Upper lobe of left lung (tissue), 6 donors: ENCODE measurements at regions not wholly inside any gene's neighbourhood (a gene's known extent, or its start where the extent isn't known, plus 50 kb on each side); places are given as distances from the start of the nearest gene placed in this dataset.

Experiments used
- ATAC-seq, 2 donors: fragments of 200-7000 bp; cut with Tn5 transposase; one replicate each; pipeline ENCODE4 v1.9.1; 2022; ENCODE audit warnings: mild to moderate bottlenecking in 2 of 2, moderate library complexity in 2 of 2; ENCODE audit not compliant: low FRiP score in 2 of 2
- DNase-seq, 2 donors: peaks; one replicate each; pipeline ENCODE4 v3.0.0-alpha.2; 2019 to 2020
- H3K27ac ChIP-seq, 4 donors: fragments of 200-600 bp; sonication (generic); one replicate each; pipeline ENCODE4 v1.5.1; 2016 to 2019
- H3K27me3 ChIP-seq, 4 donors: fragments of 200-600 bp; sonication (generic); one replicate each; pipeline ENCODE4 v1.5.1; 2017 to 2019
- H3K36me3 ChIP-seq, 4 donors: fragments of 200-600 bp; sonication (generic); one replicate each; pipeline ENCODE4 v1.5.1; 2016 to 2019
- H3K4me1 ChIP-seq, 4 donors: fragments of 200-600 bp; sonication (generic); one replicate each; pipeline ENCODE4 v1.5.1; 2018 to 2019
- H3K4me3 ChIP-seq, 4 donors: fragments of 200-600 bp; sonication (generic); one replicate each; pipeline ENCODE4 v1.5.1; 2017 to 2019; ENCODE audit warnings: mild to moderate bottlenecking in 2 of 4, moderate library complexity in 1 of 4
- H3K9me3 ChIP-seq, 4 donors: fragments of 200-600 bp; sonication (generic); one replicate each; pipeline ENCODE4 v1.5.1; 2018 to 2019
- EP300 ChIP-seq, 4 donors: sonication (generic); formaldehyde crosslinking; IDR thresholded peaks; one replicate each; pipeline ENCODE4 v1.5.1; 2017; ENCODE audit warnings: antibody characterized with exemption in 4 of 4, control low read depth in 2 of 4
- POLR2A ChIP-seq, 4 donors: fragments of 450-650 bp; IDR thresholded peaks; one replicate each; pipeline ENCODE4 v1.5.1; 2016 to 2017; ENCODE audit warnings: antibody characterized with exemption in 4 of 4, mild to moderate bottlenecking in 2 of 4
- POLR2AphosphoS5 ChIP-seq, 2 donors: sonication (generic); formaldehyde crosslinking; IDR thresholded peaks; one replicate each; pipeline ENCODE4 v1.5.1; 2017; ENCODE audit warnings: antibody characterized with exemption in 2 of 2
- WGBS, 2 donors: methylation state at CpG; one replicate each; pipeline ENCODE4 v1.1.5; 2017 to 2018; 5-methylcytosine and 5-hydroxymethylcytosine counted together
- TF ChIP-seq, protein P1 (sequence below), 6 experiments: fragments of 450-650 bp in 4 of 6; fragments of 200-600 bp in 2 of 6; sonication (generic) in 2 of 6; IDR thresholded peaks; one replicate each; pipeline ENCODE4 v1.5.1; 2016 to 2019; ENCODE audit warnings: antibody characterized with exemption in 6 of 6
- donor health status: DM: no; HTN: no; CAD: no; lungs with moderate emphysema.
- donor health status: DM: no; HTN: yes; CAD: no; lungs with severe emphysema.

DNA sequence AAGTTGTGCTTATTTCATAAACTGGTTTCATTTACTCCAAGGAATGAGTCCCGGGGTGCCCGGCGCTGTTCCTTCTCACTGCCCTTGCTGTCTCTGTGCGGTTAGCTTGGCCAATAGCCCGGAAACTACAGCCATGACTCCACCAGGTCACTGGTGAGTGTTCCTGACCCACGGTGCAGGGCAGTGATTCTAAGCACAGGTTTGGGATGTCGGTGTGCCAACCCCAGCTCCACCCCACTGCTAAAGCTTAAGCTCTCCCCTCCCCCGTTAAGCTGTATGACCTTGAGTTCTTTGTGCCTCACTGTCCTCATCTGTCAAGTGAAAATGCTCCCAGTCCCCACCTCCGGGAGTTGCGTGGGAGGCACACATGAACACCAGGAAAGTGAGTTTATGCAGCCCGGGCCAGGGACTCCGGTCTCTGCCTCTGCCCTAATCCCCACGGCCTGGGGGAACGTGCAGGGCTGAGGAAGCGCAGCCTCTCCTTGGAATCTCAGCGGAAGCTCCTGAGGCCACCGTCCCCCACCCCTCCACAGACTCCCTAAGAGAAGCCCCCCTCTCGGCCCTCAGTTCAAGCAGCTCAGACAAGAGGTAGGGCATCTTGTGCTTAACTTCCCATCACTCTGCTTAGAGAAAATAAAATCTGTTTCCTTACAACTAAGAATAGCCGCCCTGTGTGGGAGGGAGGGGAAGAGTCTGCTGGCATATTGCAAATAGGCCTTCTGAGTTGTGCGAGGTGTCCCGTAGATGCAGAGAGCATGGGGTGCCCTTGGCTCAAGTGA is 92.0 kb upstream of the RAI14 start:
- ATAC-seq (peak; percentile 23 to 58), DNase-seq (peak in 1 of 2 donors; percentile 33)
- Histone ChIP-seq H3K4me1 (no peaks in the 10 kb centered on the region), H3K9me3 (no peaks in the 10 kb centered on the region), H3K27ac (no peak overlapping the region), H3K27me3 (no peaks in the 10 kb centered on the region), H3K4me3 (no peak overlapping the region), H3K36me3 (no peaks in the 10 kb centered on the region)
- 75 to 84% methylated on average over 11 to 21 of the region's 21 CpGs for WGBS, 2 donors
- TF ChIP-seq, protein P1, sequence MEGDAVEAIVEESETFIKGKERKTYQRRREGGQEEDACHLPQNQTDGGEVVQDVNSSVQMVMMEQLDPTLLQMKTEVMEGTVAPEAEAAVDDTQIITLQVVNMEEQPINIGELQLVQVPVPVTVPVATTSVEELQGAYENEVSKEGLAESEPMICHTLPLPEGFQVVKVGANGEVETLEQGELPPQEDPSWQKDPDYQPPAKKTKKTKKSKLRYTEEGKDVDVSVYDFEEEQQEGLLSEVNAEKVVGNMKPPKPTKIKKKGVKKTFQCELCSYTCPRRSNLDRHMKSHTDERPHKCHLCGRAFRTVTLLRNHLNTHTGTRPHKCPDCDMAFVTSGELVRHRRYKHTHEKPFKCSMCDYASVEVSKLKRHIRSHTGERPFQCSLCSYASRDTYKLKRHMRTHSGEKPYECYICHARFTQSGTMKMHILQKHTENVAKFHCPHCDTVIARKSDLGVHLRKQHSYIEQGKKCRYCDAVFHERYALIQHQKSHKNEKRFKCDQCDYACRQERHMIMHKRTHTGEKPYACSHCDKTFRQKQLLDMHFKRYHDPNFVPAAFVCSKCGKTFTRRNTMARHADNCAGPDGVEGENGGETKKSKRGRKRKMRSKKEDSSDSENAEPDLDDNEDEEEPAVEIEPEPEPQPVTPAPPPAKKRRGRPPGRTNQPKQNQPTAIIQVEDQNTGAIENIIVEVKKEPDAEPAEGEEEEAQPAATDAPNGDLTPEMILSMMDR (IDR thresholded peaks at IDR 0.05), result no peak
- TF ChIP-seq POLR2AphosphoS5 (IDR thresholded peaks at IDR 0.05), result no peak
- no peak for TF ChIP-seq POLR2A (IDR thresholded peaks at IDR 0.05)
- no peak for TF ChIP-seq EP300 (IDR thresholded peaks at IDR 0.05)

DNA sequence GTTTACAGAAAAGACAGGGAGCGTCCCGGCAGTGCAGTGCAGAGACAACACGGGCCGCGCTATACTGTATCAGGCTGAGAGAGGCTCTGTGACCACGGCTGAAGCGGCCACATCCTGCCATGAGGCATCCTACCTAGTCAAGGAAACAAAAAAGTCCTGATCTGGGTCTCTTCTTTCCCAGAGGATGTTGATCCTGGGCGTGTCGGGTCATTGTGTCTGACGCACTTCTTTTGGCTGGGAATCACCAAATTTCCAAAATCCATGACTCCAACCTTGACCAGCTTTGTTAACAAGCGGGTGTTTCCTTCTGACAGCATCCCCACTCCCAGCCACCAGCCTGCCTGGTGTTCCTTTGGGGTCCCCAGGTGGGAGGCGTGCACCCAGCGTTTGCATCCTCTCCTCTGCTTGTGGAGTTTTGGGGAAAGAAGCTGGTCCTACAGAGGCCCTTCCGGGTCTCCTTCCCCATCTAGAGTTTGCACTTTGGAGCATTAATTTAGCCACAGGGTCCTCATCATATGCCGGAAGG is 91.4 kb upstream of the RAI14 start:
- no peak for DNase-seq
- Histone ChIP-seq H3K4me1 (no peaks in the 10 kb centered on the region), H3K4me3 (no peak overlapping the region), H3K27me3 (no peaks in the 10 kb centered on the region), H3K36me3 (no peaks in the 10 kb centered on the region), H3K9me3 (no peaks in the 10 kb centered on the region), H3K27ac (no peak overlapping the region)
- ATAC-seq, result peak; percentile 16 to 69
- TF ChIP-seq, protein P1 (IDR thresholded peaks at IDR 0.05), result no peak
- TF ChIP-seq POLR2AphosphoS5 (IDR thresholded peaks at IDR 0.05), result no peak
- TF ChIP-seq EP300 (IDR thresholded peaks at IDR 0.05), result no peak
- TF ChIP-seq POLR2A (IDR thresholded peaks at IDR 0.05), result no peak
- WGBS, 2 donors, result 78 to 83% methylated on average over 8 to 15 of the region's 15 CpGs

DNA sequence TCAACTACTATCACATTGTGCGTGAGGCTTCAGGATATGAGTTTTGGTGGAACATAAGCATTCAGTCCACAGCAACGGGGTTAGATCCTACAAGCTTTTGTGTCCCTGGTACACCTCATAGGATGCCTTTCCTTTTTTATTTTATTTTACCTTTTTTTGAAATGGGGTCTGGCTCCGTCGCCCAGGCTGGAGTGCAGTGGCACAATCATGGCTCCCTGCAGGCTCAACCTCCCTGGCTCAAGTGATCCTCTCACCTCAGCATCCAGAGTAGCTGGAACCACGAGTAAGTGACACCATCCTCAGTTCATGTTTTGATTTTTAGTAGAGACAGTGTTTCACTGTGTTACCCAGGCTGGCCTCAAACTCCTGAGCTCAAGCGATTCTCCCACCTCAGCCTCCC is 86.0 kb upstream of the RAI14 start:
- Histone ChIP-seq H3K9me3 (no peaks in the 10 kb centered on the region), H3K36me3 (no peaks in the 10 kb centered on the region), H3K4me3 (no peak overlapping the region), H3K27me3 (no peaks in the 10 kb centered on the region), H3K4me1 (no peaks in the 10 kb centered on the region), H3K27ac (no peak overlapping the region)
- ATAC-seq (no peak), DNase-seq (no peak)
- 91 to 93% methylated on average over 6 of the region's 6 CpGs for WGBS, 2 donors
- no peak for TF ChIP-seq POLR2A (IDR thresholded peaks at IDR 0.05)

DNA sequence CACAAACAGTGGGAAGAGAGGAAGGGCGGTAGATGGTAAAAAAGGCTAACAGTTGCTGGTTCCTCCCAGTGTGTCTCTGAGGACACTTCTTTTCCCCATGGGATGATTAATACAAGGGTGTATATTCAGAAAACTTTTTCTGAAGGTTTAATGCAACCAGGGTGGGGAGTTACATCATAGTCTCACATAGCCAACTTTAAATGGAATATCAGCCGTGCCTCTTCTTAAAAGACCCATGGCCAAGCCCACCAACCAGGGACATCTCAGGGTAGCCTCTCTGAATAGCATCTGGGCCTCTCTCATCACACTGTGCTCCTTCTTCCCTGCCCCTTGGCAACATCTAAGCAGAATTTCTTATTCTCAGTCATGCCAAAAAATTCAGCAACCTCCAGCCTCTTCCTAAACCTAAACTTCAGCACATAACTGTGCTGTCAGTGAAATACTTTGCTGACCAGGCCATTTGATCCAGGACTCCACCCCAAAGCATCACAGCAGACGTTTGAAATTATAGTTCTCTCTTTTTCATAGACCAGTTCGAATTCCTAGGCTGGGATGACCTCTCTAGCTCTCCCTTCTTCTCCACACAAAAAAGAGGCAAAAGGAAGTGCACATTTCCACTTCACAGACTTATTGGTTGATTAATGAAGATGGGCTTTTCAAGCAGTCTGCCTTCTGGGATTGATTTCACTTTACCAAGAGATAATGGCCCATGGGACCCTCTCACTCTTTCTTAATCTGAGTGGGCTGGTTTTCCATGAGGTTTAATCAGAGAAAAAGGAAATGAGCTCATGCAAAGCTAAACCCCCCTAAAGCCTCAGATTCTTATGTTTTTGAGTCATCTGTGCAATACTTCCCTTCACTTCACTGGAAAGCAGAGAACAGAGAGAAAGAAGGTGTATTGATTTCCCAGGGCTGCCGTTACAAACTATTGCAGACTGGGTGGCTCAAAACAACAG is 85.1 kb upstream of the RAI14 start:
- TF ChIP-seq POLR2AphosphoS5 (IDR thresholded peaks at IDR 0.05) (no peak), POLR2A (IDR thresholded peaks at IDR 0.05) (no peak), EP300 (IDR thresholded peaks at IDR 0.05) (no peak)
- TF ChIP-seq, protein P1 (IDR thresholded peaks at IDR 0.05), result no peak

DNA sequence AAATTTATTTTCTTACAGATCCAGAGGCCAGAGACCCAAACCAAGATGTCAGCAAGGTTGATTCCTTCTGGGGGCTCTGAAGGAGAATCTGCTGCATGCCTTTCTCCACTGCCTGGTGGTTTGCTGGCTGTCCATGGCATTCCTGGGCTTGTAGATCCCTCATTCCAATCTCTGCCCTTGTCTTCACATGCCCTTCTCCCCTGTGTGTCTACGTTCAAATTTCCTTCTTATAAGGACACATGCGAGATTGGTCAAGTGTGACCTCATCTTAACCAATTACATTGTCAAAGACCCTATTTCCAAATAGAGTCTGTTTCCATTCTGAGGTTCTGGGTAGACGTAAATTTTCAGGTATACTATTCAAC is 84.5 kb upstream of the RAI14 start:
- no peaks in the 10 kb centered on the region for H3K4me1 ChIP-seq
- H3K4me3 ChIP-seq, result no peak overlapping the region
- ATAC-seq (no peak), DNase-seq (no peak)
- no peaks in the 10 kb centered on the region for H3K27me3 ChIP-seq
- no peaks in the 10 kb centered on the region for H3K9me3 ChIP-seq
- no peaks in the 10 kb centered on the region for H3K36me3 ChIP-seq
- H3K27ac ChIP-seq, result no peak overlapping the region
- TF ChIP-seq POLR2AphosphoS5 (IDR thresholded peaks at IDR 0.05), result no peak
- no peak for TF ChIP-seq POLR2A (IDR thresholded peaks at IDR 0.05)
- TF ChIP-seq, protein P1 (IDR thresholded peaks at IDR 0.05), result no peak
- 90 to 98% methylated on average over 3 of the region's 3 CpGs for WGBS, 2 donors

More for the DNA sequence above, 85.1 kb upstream of the RAI14 start:
- Histone ChIP-seq H3K27ac (no peak overlapping the region), H3K4me1 (no peaks in the 10 kb centered on the region), H3K9me3 (no peaks in the 10 kb centered on the region), H3K4me3 (no peak overlapping the region), H3K36me3 (no peaks in the 10 kb centered on the region), H3K27me3 (no peaks in the 10 kb centered on the region)
- DNase-seq, result no peak
- WGBS, 2 donors, result 69 to 79% methylated on average over 5 of the region's 5 CpGs
- ATAC-seq, result peak in 1 of 2 donors; percentile 76
